ENCODE measurements at regions not wholly inside any gene's neighbourhood (a gene's known extent, or its start where the extent isn't known, plus 50 kb on each side); places are given as distances from the start of the nearest gene placed in this dataset.
A peak's percentile ranks its signal among the peaks of the same experiment; 100 is the strongest.

DNA sequence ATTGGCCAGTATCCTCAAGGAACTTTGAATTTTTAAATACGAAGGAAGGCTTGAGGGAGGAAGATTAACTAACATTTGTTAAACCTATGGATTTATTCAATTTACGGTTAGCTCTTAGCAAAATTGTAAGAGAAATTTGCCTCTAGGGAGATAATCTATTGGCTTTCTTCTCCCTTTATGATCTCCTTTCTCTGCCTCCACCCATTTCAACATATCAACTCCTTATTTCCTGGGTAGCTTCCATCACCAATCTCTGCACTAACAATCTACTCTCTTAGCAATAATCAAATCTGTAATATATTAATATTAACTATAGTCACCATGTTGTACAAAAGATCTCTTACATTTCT lies 233.9 kb upstream of the CSNK1A1L start:
- no peaks in the 10 kb centered on the region for H3K9me3 Mint-ChIP-seq
- H3K27ac Mint-ChIP-seq, result no peak overlapping the region
- no peaks in the 10 kb centered on the region for H3K36me3 Mint-ChIP-seq (ENCODE audit: low read depth)
- TF ChIP-seq, protein P1, sequence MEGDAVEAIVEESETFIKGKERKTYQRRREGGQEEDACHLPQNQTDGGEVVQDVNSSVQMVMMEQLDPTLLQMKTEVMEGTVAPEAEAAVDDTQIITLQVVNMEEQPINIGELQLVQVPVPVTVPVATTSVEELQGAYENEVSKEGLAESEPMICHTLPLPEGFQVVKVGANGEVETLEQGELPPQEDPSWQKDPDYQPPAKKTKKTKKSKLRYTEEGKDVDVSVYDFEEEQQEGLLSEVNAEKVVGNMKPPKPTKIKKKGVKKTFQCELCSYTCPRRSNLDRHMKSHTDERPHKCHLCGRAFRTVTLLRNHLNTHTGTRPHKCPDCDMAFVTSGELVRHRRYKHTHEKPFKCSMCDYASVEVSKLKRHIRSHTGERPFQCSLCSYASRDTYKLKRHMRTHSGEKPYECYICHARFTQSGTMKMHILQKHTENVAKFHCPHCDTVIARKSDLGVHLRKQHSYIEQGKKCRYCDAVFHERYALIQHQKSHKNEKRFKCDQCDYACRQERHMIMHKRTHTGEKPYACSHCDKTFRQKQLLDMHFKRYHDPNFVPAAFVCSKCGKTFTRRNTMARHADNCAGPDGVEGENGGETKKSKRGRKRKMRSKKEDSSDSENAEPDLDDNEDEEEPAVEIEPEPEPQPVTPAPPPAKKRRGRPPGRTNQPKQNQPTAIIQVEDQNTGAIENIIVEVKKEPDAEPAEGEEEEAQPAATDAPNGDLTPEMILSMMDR (IDR thresholded peaks at IDR 0.05; ENCODE audit: unreplicated experiment in 3 of 3), result no peak
- H3K27me3 Mint-ChIP-seq (ENCODE audit: low read depth), result no peaks in the 10 kb centered on the region
- peaks cover 5% of the 10 kb centered on the region for H3K4me1 Mint-ChIP-seq
- no peak overlapping the region for H3K4me3 Mint-ChIP-seq

DNA sequence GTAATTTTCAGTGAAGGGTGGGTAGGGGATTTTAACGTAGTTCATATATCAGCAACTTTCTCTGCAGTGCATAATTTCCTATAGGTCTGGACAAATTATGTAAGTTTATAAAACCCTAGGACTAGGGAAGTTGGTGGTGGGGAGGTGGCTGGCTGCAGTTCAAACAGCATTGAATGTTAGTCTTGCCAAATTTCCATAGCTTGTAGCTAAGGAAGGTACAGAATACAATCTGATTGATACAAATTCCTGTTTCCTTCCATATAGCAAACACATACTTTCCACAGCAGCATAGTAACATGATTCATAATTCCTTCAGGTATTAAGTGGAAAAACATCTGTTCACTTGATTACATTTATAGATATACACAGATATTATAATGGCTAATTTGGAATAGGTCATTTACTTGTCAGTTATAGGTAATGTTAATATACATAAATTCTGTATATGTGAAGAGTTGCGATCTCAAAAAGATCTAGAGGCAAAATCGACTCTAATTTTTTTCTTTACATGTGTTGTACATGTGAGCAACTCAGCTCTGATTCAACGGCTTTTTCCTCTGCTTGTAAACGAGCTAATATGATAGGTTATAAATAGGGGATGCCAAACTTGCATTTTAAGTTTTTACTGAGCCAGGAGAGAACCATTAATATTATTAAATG lies 233.4 kb upstream of the CSNK1A1L start:
- Mint-ChIP-seq H3K27ac (peak overlapping the region in 2 of 3 experiments; percentile 35 to 44), H3K27me3 (ENCODE audit: low read depth) (no peaks in the 10 kb centered on the region), H3K4me1 (peaks cover under 1% of the 10 kb centered on the region), H3K36me3 (ENCODE audit: low read depth) (no peaks in the 10 kb centered on the region), H3K9me3 (no peaks in the 10 kb centered on the region), H3K4me3 (no peak overlapping the region)
- TF ChIP-seq, protein P1 (IDR thresholded peaks at IDR 0.05; ENCODE audit: unreplicated experiment in 3 of 3), result no peak

DNA sequence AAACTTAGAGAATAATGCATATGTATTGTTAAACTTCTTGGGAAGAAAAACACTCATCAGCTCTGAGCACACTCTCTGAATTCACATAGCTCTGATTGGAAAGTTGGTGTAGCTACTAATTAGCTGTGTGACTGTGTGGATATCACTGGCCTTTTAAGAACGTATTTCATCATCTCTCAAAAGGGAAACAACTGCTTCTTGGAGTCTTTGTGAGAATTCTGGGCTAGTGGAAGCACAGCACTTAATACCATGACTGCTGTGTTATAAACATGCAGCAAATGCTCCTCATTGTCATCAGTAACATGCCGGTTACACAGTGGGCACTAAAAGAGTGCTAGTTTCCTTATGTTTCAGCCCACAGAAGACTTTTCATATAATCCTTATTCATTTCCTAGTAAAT lies 220.9 kb upstream of the CSNK1A1L start:
- no peak overlapping the region for H3K4me3 Mint-ChIP-seq
- no peaks in the 10 kb centered on the region for H3K27me3 Mint-ChIP-seq (ENCODE audit: low read depth)
- H3K27ac Mint-ChIP-seq, result no peak overlapping the region
- TF ChIP-seq, protein P1 (IDR thresholded peaks at IDR 0.05; ENCODE audit: unreplicated experiment in 3 of 3), result no peak
- peaks cover 4% of the 10 kb centered on the region for H3K36me3 Mint-ChIP-seq (ENCODE audit: low read depth)
- peaks cover 13% of the 10 kb centered on the region for H3K9me3 Mint-ChIP-seq
- no peaks in the 10 kb centered on the region for H3K4me1 Mint-ChIP-seq

DNA sequence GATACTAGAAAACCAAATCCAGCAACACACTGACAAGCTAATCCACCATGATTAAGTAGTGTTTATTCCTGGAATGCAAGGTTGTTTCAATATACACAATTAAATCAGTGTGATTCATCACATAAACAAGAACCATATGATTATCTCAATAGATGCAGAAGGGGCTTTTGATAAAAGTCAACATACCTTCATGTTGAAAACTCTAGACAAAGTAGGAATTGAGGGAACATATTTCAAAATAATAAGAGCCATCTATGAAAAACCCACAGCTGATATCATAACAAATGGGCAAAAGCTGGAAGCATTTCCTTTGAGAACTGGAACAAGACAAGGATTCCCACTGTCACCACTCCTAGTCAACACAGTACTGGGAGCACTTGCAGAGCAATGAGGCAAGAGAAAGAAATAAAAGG lies 213.6 kb upstream of the CSNK1A1L start:
- Mint-ChIP-seq H3K4me1 (no peaks in the 10 kb centered on the region), H3K36me3 (ENCODE audit: low read depth) (no peaks in the 10 kb centered on the region), H3K9me3 (peaks cover 35% of the 10 kb centered on the region), H3K4me3 (no peak overlapping the region), H3K27ac (no peak overlapping the region), H3K27me3 (ENCODE audit: low read depth) (no peaks in the 10 kb centered on the region)
- TF ChIP-seq, protein P1 (IDR thresholded peaks at IDR 0.05; ENCODE audit: unreplicated experiment in 3 of 3), result no peak

DNA sequence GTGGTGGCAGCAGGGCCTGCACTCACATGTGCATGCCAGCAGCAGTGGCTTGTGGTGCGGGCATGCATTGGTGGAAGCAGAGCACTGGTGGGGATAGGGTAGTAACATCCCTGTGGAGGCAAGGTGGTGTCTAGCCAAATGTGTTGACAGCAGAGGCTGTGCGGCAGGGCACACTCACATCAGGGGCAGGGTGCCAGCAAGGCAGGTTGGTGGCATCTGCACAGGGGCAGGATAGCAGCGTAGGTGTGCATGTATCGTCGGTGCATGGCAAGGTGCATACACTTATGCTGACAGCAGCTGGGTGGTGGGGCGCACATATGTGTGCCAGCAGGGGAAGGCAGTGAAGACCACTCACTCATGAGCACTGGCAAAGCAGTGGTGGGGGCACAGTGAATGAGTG lies 211.5 kb upstream of the CSNK1A1L start:
- Mint-ChIP-seq H3K4me3 (no peak overlapping the region), H3K4me1 (no peaks in the 10 kb centered on the region), H3K27me3 (ENCODE audit: low read depth) (peaks cover 3% of the 10 kb centered on the region), H3K36me3 (ENCODE audit: low read depth) (no peaks in the 10 kb centered on the region), H3K27ac (no peak overlapping the region), H3K9me3 (peaks cover 38% of the 10 kb centered on the region)
- TF ChIP-seq, protein P1 (IDR thresholded peaks at IDR 0.05; ENCODE audit: unreplicated experiment in 3 of 3), result no peak

DNA sequence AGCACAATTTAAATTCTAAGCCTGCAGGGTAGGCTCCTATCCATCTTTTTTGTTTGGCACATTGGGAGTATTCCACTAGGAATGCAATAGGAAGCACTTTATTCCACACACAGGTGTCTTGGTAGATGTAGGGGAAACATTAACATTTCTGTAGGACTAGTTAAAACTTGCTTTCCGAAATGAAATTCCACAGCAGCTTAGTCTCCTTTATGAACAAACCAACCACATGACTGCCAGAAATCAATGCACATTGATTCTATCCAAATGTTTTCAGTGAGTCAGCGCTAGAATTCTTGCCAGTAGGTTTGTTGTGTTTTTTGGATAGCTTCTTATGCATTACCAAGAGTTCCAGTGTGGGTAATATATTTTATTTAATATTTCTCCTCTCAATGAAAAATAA lies 207.9 kb upstream of the CSNK1A1L start:
- Mint-ChIP-seq H3K4me1 (no peaks in the 10 kb centered on the region), H3K27ac (no peak overlapping the region), H3K9me3 (peaks cover 22% of the 10 kb centered on the region), H3K27me3 (ENCODE audit: low read depth) (peaks cover 3% of the 10 kb centered on the region), H3K36me3 (ENCODE audit: low read depth) (no peaks in the 10 kb centered on the region), H3K4me3 (no peak overlapping the region)
- TF ChIP-seq, protein P1 (IDR thresholded peaks at IDR 0.05; ENCODE audit: unreplicated experiment in 3 of 3), result no peak
